ENCODE measurements at regions not wholly inside any gene's neighbourhood (a gene's known extent, or its start where the extent isn't known, plus 50 kb on each side); places are given as distances from the start of the nearest gene placed in this dataset.
"Not testable (repeated sequence)": the region's sequence is repeated elsewhere in the genome, so short reads cannot be mapped to it uniquely, and the experiment has no call there.

GRCh38 chr5:17127743-17128231 lies 89.6 kb upstream of the BASP1 start:
- TF ChIP-seq POLR2A (IDR thresholded peaks at IDR 0.05) = no peak
- TF ChIP-seq, protein P1, sequence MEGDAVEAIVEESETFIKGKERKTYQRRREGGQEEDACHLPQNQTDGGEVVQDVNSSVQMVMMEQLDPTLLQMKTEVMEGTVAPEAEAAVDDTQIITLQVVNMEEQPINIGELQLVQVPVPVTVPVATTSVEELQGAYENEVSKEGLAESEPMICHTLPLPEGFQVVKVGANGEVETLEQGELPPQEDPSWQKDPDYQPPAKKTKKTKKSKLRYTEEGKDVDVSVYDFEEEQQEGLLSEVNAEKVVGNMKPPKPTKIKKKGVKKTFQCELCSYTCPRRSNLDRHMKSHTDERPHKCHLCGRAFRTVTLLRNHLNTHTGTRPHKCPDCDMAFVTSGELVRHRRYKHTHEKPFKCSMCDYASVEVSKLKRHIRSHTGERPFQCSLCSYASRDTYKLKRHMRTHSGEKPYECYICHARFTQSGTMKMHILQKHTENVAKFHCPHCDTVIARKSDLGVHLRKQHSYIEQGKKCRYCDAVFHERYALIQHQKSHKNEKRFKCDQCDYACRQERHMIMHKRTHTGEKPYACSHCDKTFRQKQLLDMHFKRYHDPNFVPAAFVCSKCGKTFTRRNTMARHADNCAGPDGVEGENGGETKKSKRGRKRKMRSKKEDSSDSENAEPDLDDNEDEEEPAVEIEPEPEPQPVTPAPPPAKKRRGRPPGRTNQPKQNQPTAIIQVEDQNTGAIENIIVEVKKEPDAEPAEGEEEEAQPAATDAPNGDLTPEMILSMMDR (IDR thresholded peaks at IDR 0.05) = no peak
- H3K9me3 ChIP-seq (replicated peaks in 1 of 3) = no peaks in the 10 kb centered on the region
- no peak overlapping the region for H3K4me3 ChIP-seq
- 85 to 93% (median 88%) methylated on average over 8 of the region's 8 CpGs for WGBS, 4 donors
- H3K27ac ChIP-seq = no peak overlapping the region
- H3K27me3 ChIP-seq = no peaks in the 10 kb centered on the region
- intact Hi-C loops (cut with DNase I) = no loop called here
- H3K4me1 ChIP-seq (replicated peaks in 1 of 2) = no peaks in the 10 kb centered on the region
- DNase-seq = no peak
- no peaks in the 10 kb centered on the region for H3K36me3 ChIP-seq (replicated peaks in 1 of 2)

GRCh38 chr5:17129093-17129849 lies 88.2 kb upstream of the BASP1 start:
- Histone ChIP-seq H3K9me3 (replicated peaks in 1 of 3) (no peaks in the 10 kb centered on the region), H3K4me3 (no peak overlapping the region), H3K27ac (peak overlapping the region in 3 of 5 donors; percentile 23 to 71 (median 67)), H3K4me1 (replicated peaks in 1 of 2) (no peaks in the 10 kb centered on the region), H3K36me3 (replicated peaks in 1 of 2) (no peaks in the 10 kb centered on the region), H3K27me3 (no peaks in the 10 kb centered on the region)
- intact Hi-C loops (cut with DNase I) = no loop called here
- TF ChIP-seq, protein P1 (IDR thresholded peaks at IDR 0.05) = no peak
- no peak for TF ChIP-seq POLR2A (IDR thresholded peaks at IDR 0.05)
- peak in 6 of 7 donors; percentile 15 to 67 (median 23) for DNase-seq
- 51 to 62% (median 55%) methylated on average over 14 of the region's 14 CpGs for WGBS, 4 donors

GRCh38 chr5:17130302-17130701 lies 87.1 kb upstream of the BASP1 start:
- not testable (repeated sequence) for H3K4me3 ChIP-seq; H3K36me3 ChIP-seq (replicated peaks in 1 of 2); H3K27ac ChIP-seq; H3K4me1 ChIP-seq (replicated peaks in 1 of 2); DNase-seq; H3K9me3 ChIP-seq (replicated peaks in 1 of 3); H3K27me3 ChIP-seq
- intact Hi-C loops (cut with DNase I) = loop anchor here in 1 of 2 donors (5.0 kb wide), 1 partner anchor 338 kb away; no protein-coding TSS in a partner anchor
- 55 to 70% (median 69%) methylated on average over 7 to 9 of the region's 9 CpGs for WGBS, 4 donors

- TF ChIP-seq, protein P1 (IDR thresholded peaks at IDR 0.05) = peak; percentile 58 to 78 (median 64)
- no peak for TF ChIP-seq POLR2A (IDR thresholded peaks at IDR 0.05)
- no peak overlapping the region for H3K27ac ChIP-seq
- DNase-seq = no peak
- H3K36me3 ChIP-seq (replicated peaks in 1 of 2) = no peaks in the 10 kb centered on the region
- H3K27me3 ChIP-seq = no peaks in the 10 kb centered on the region
- H3K9me3 ChIP-seq (replicated peaks in 1 of 3) = no peaks in the 10 kb centered on the region
- intact Hi-C loops (cut with DNase I) = loop anchor here in 1 of 2 donors (5.0 kb wide), 1 partner anchor 340 kb away; no protein-coding TSS in a partner anchor
- WGBS, 4 donors = 42 to 52% (median 50%) methylated on average over 4 of the region's 4 CpGs
- no peak overlapping the region for H3K4me3 ChIP-seq
- no peaks in the 10 kb centered on the region for H3K4me1 ChIP-seq (replicated peaks in 1 of 2)
Observed at GRCh38 chr5:17132444-17133083, 84.9 kb upstream of the BASP1 start.
